Left lung (tissue), 4 donors: ENCODE measurements at regions not wholly inside any gene's neighbourhood (a gene's known extent, or its start where the extent isn't known, plus 50 kb on each side); places are given as distances from the start of the nearest gene placed in this dataset.

Experiments
- ATAC-seq: fragments of 200-7000 bp; cut with Tn5 transposase; one replicate; pipeline ENCODE4 v1.9.1; 2020; ENCODE audit warnings: moderate library complexity
- DNase-seq, 4 donors: peaks; one replicate each; pipeline ENCODE4 v3.0.0-alpha.2; 2013 to 2020
- H3K27ac ChIP-seq, 2 donors: fragments of 200-600 bp; sonication (generic) in 1 of 2; one replicate each; pipeline versions ENCODE4 v1.5.0 to v1.8.0; 2020 to 2021
- H3K27me3 ChIP-seq, 2 donors: fragments of 200-600 bp; sonication (generic) in 1 of 2; one replicate each; pipeline versions ENCODE4 v1.5.0 to v1.8.0; 2020 to 2021
- H3K36me3 ChIP-seq, 2 donors: fragments of 200-600 bp; sonication (generic) in 1 of 2; one replicate each; pipeline versions ENCODE4 v1.5.0 to v1.8.0; 2020 to 2021
- H3K4me1 ChIP-seq, 2 donors: fragments of 200-600 bp; one replicate each; pipeline ENCODE4 v1.8.0; 2021
- H3K4me3 ChIP-seq, 2 donors: fragments of 200-600 bp; sonication (generic) in 1 of 2; one replicate each; pipeline versions ENCODE4 v1.5.0 to v1.8.0; 2020 to 2021; ENCODE audit warnings: mild to moderate bottlenecking in 1 of 2
- H3K9me3 ChIP-seq, 2 donors: fragments of 200-600 bp; sonication (generic) in 1 of 2; one replicate each; pipeline versions ENCODE4 v1.5.0 to v1.8.0; 2020 to 2021
- CTCF ChIP-seq, 2 donors: fragments of 200-600 bp; sonication (generic) in 1 of 2; IDR thresholded peaks; one replicate each; pipeline versions ENCODE4 v1.5.0 to v1.8.0; 2021; ENCODE audit warnings: antibody characterized with exemption in 2 of 2
- intact Hi-C, 2 donors: fragments of 100-400 bp; cut with DNase I; formaldehyde crosslinking; loops; one replicate each; pipeline versions ENCODE4 v1.11.2 to v1.14.2; 2022
- donor health status: DM: no; HTN: yes; CAD: no.
- donor health status: DM: no; HTN: no; CAD: no.

GRCh38 chr6:14450578-14450977, 333.0 kb downstream of the CD83 start:
- ATAC-seq (no peak), DNase-seq (peak in 1 of 4 donors; percentile 36)
- Histone ChIP-seq H3K4me3 (no peak overlapping the region), H3K27me3 (peaks cover 0 to 5% of the 10 kb centered on the region in 2 donors), H3K27ac (no peak overlapping the region), H3K9me3 (no peaks in the 10 kb centered on the region), H3K4me1 (no peaks in the 10 kb centered on the region), H3K36me3 (no peaks in the 10 kb centered on the region)
- intact Hi-C loops: no loop called here
- TF ChIP-seq CTCF (IDR thresholded peaks at IDR 0.05): no peak

DNA sequence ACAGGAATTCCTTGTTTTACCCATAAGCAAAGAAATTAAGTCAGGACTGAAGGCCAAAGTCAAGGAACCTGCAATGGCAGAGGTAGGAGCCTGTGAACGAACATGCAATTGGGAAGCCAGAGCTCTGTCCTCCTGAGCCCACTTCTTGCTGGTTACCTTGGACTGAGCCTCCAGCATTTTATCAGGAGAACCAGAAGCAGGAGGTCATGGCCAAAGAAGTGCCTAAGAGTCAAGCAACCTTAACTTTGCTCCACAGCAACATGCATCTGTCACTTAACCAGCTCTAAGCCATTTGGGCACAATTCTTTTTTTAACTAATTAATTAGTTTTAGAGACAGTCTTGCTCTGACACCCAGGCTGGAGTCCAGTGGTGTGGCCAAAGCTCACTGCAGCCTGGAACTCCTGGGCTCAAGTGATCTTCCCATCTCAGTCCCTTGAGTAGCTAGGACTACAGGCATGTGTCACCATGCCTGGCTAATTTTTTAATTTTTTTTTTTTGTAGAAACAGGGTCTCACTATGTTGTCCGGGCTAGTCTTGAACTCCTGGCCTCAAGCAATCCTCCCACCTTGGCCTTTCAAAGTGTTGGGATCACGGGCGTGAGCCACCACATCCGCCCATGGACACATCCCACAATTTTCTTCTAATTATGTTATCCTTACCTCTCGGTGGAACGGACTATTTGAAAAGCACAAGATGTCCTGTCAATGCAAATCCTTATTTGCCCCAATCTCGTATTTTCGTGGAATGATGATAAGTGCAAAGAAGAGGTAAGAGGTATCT, 334.2 kb downstream of the CD83 start:
- ATAC-seq (no peak), DNase-seq (no peak)
- Histone ChIP-seq H3K27ac (no peak overlapping the region), H3K4me1 (no peaks in the 10 kb centered on the region), H3K27me3 (peaks cover 0 to 5% of the 10 kb centered on the region in 2 donors), H3K36me3 (no peaks in the 10 kb centered on the region), H3K9me3 (no peaks in the 10 kb centered on the region), H3K4me3 (no peak overlapping the region)
- intact Hi-C loops: no loop called here
- TF ChIP-seq CTCF (IDR thresholded peaks at IDR 0.05): no peak

GRCh38 chr6:14452567-14453527, 335.3 kb downstream of the CD83 start:
- intact Hi-C loops: no loop called here
- ATAC-seq: no peak

DNA sequence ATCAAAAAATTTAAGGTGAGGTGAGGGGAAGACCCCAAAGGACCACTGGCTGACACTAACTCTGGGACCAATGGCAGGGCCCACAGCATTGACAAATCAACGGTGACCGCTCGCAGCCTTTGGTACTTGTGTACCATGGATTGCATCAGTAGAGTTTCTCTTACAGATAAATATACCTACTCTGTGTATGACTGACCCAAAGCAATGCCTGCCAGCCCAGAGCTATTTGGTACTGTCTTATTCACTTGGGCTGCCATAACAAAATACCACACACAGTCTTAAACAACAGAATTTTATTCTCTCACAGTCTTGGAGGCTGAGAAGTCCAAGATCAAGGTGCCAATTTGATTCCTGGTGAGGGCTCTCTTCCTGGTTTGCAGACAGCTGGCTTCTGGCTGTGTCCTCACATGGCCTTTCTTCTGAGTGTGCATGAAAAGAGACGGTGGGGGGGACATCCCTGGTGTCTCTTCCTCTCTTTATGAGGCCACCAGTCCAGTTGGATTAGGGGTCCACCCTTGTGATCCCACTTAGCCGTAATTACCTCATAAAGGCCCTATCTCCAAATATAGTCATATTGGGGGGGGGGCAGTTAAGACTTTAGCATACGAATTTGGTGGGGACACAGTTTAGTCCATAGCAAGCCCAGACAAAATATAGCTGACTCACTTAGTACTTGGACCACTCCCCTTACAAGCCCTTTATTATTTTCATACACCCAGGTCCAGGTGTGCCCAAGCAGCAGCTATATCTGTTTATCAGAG, 336.3 kb downstream of the CD83 start:
- Histone ChIP-seq H3K4me1 (peaks cover 0 to 7% of the 10 kb centered on the region in 2 donors), H3K36me3 (no peaks in the 10 kb centered on the region), H3K27me3 (peaks cover 0 to 5% of the 10 kb centered on the region in 2 donors), H3K9me3 (no peaks in the 10 kb centered on the region), H3K27ac (no peak overlapping the region), H3K4me3 (no peak overlapping the region)
- DNase-seq: no peak
- no peak for TF ChIP-seq CTCF (IDR thresholded peaks at IDR 0.05)
- intact Hi-C loops: no loop called here
- ATAC-seq: no peak

More at GRCh38 chr6:14452567-14453527, 335.3 kb downstream of the CD83 start:
- DNase-seq: no peak
- H3K36me3 ChIP-seq: no peaks in the 10 kb centered on the region
- TF ChIP-seq CTCF (IDR thresholded peaks at IDR 0.05): no peak
- no peak overlapping the region for H3K4me3 ChIP-seq
- H3K9me3 ChIP-seq: no peaks in the 10 kb centered on the region
- no peaks in the 10 kb centered on the region for H3K4me1 ChIP-seq
- peaks cover 0 to 5% of the 10 kb centered on the region in 2 donors for H3K27me3 ChIP-seq
- no peak overlapping the region for H3K27ac ChIP-seq
